ENCODE measurements at regions not wholly inside any gene's neighbourhood (a gene's known extent, or its start where the extent isn't known, plus 50 kb on each side); places are given as distances from the start of the nearest gene placed in this dataset.

DNA sequence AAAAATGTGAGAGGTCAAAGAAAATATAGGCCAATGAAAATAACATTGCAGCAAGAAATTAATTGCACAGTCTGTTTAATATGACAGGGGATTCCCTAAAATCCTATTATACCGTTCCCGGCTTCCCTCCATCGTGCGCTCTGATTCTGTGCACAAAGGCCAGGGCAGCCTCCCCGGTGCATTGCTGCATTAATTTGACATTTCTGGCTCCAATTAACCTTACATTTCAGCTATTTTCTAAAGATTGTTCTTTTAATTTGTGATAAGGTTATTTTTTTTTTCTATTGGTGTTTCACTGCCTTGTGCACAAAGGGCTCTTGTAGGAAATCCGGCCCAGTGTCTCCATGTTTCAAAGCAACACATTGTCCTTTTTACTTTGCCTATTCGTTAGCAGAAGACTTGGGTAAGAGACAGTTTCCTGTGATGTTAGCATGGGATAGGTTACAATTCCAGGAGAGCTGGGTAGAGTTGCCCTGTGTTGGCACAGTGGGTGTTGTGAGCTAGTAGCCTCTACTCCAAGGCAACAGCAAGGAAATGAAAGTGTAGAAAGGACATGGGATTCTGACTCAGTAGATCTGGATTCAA is 257.3 kb upstream of the IGF1R start:
- H3K36me3 Mint-ChIP-seq (ENCODE audit: low read depth) = no peaks in the 10 kb centered on the region
- peaks cover 15% of the 10 kb centered on the region for H3K4me1 Mint-ChIP-seq
- no peak overlapping the region for H3K27ac Mint-ChIP-seq
- no peak overlapping the region for H3K4me3 Mint-ChIP-seq
- no peaks in the 10 kb centered on the region for H3K9me3 Mint-ChIP-seq
- peaks cover 26% of the 10 kb centered on the region for H3K27me3 Mint-ChIP-seq (ENCODE audit: low read depth)
- no peak for TF ChIP-seq CTCF (IDR thresholded peaks at IDR 0.05; ENCODE audit: unreplicated experiment in 3 of 3)

- H3K36me3 Mint-ChIP-seq (ENCODE audit: low read depth) = no peaks in the 10 kb centered on the region
- H3K9me3 Mint-ChIP-seq = no peaks in the 10 kb centered on the region
- no peak overlapping the region for H3K27ac Mint-ChIP-seq
Observed at GRCh38 chr15:98391568-98391967, 256.8 kb upstream of the IGF1R start.

DNA sequence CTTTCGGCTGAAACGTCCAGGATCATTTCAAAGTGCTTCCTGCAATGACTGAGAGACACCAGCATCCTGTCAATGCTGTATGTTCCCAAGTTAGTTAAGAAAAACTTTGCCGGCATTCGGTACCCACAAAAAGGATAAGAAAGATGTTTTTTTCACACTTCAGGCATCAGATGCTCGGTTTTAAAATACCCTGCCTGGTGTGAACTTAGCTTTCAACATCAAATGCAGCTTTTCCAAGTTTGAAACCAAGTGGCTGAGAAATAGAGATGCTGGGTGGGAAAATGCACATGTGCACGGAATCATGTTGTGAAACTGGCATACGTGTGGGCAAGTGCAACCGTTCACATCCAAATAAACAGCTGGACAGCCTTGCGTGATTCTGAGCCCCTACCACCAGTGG is 254.9 kb upstream of the IGF1R start:
- Mint-ChIP-seq H3K9me3 (no peaks in the 10 kb centered on the region), H3K4me1 (peaks cover 6% of the 10 kb centered on the region), H3K4me3 (no peak overlapping the region), H3K27me3 (ENCODE audit: low read depth) (peaks cover 26% of the 10 kb centered on the region), H3K36me3 (ENCODE audit: low read depth) (no peaks in the 10 kb centered on the region), H3K27ac (no peak overlapping the region)
- TF ChIP-seq CTCF (IDR thresholded peaks at IDR 0.05; ENCODE audit: unreplicated experiment in 3 of 3) = no peak

More at GRCh38 chr15:98391568-98391967, 256.8 kb upstream of the IGF1R start:
- no peak for TF ChIP-seq CTCF (IDR thresholded peaks at IDR 0.05; ENCODE audit: unreplicated experiment in 3 of 3)
- peaks cover 26% of the 10 kb centered on the region for H3K27me3 Mint-ChIP-seq (ENCODE audit: low read depth)
- H3K4me3 Mint-ChIP-seq = no peak overlapping the region
- peaks cover 12% of the 10 kb centered on the region for H3K4me1 Mint-ChIP-seq

DNA sequence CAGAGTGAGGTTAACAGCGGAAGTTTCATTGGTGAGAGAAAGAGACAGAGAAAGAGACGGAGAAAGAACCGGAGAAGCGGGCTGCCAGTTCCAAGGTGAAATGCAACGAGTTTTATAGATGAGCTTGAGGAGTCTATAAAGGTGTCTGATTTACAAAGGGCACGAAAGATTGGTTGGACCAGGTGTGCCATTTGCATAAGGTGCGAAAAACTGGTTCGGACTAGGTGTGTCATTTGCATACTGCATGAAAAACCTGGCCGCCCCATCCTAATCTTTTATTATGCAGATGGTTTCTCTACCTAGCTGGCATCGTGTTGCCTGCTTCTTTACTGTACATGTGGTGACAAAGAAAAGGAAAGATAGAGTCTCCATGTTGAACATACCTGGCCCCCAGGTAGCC is 253.8 kb upstream of the IGF1R start:
- Mint-ChIP-seq H3K9me3 (no peaks in the 10 kb centered on the region), H3K4me1 (peaks cover 6% of the 10 kb centered on the region), H3K36me3 (ENCODE audit: low read depth) (no peaks in the 10 kb centered on the region), H3K27me3 (ENCODE audit: low read depth) (peaks cover 31% of the 10 kb centered on the region), H3K4me3 (no peak overlapping the region), H3K27ac (no peak overlapping the region)
- no peak for TF ChIP-seq CTCF (IDR thresholded peaks at IDR 0.05; ENCODE audit: unreplicated experiment in 3 of 3)

DNA sequence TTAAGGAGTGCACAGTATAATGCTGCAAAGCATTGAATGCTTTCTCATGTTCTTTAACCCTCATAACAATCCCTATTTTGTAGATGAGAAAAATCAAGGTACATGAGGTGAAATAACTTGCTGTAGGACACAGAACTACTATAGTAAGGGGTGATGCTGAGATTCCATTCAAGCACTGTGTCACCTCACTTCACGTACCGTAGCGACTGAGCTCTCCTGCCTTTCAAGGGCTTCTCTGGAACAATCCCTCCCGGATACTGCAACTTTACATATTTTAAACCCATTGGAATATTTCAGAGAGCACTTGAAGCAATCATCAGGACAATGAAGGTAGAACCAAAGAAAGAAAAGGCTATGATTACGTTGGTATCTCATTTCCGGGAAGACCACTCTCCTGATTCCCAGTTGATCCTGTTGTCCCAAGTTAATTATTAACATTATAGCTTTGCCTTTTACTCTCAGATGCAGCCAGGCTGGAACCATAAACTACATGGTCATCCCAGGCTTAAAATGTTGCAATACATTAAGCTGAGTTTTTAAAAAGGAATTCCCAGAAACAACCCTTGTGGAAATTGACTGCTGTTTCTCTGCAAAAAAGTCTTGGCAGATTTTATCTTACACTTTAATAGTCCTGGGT is 252.2 kb upstream of the IGF1R start:
- H3K4me1 Mint-ChIP-seq = peaks cover 6% of the 10 kb centered on the region
- H3K27ac Mint-ChIP-seq = peak overlapping the region; percentile 26 to 83 (median 46)
- no peaks in the 10 kb centered on the region for H3K36me3 Mint-ChIP-seq (ENCODE audit: low read depth)
- H3K9me3 Mint-ChIP-seq = no peaks in the 10 kb centered on the region
- no peak overlapping the region for H3K4me3 Mint-ChIP-seq
- TF ChIP-seq CTCF (IDR thresholded peaks at IDR 0.05; ENCODE audit: unreplicated experiment in 3 of 3) = no peak
- peaks cover 34% of the 10 kb centered on the region for H3K27me3 Mint-ChIP-seq (ENCODE audit: low read depth)

DNA sequence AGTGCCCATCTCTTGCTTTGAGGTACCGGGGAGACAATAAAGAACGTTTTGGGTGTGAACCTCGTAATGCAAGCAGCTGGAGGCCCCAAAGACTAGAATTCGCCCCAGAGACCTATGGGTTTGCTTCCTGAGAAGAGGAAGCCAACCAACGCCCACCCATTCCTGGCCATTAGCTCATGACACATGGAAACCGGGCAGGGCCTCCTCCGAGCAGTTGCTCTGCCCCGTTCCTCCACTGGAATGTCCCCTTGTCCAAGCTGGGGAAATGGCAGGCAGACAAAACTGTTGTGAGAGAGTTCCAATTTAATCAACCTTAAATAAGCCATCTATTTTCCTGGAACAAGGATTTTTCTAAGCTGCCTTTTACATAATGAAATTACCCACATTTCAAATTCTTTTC is 250.9 kb upstream of the IGF1R start:
- H3K36me3 Mint-ChIP-seq (ENCODE audit: low read depth) = no peaks in the 10 kb centered on the region
- H3K27ac Mint-ChIP-seq = peak overlapping the region; percentile 41 to 58 (median 45)
- no peak overlapping the region for H3K4me3 Mint-ChIP-seq
- no peak for TF ChIP-seq CTCF (IDR thresholded peaks at IDR 0.05; ENCODE audit: unreplicated experiment in 3 of 3)
- no peaks in the 10 kb centered on the region for H3K9me3 Mint-ChIP-seq
- peaks cover 40% of the 10 kb centered on the region for H3K27me3 Mint-ChIP-seq (ENCODE audit: low read depth)
- H3K4me1 Mint-ChIP-seq = peaks cover 6% of the 10 kb centered on the region

All from nephron (organoid).